Omental fat pad (tissue), 3 donors: ENCODE measurements at regions not wholly inside any gene's neighbourhood (a gene's known extent, or its start where the extent isn't known, plus 50 kb on each side); places are given as distances from the start of the nearest gene placed in this dataset.
A peak's percentile ranks its signal among the peaks of the same experiment; 100 is the strongest.

Experiments used
- ATAC-seq: fragments of 150-250 bp; one replicate; pipeline ENCODE4 v1.9.1; 2016; ENCODE audit warnings: mild to moderate bottlenecking, moderate library complexity; ENCODE audit not compliant: low FRiP score
- DNase-seq: peaks from one replicate; pipeline ENCODE4 v3.0.0-alpha.2; 2019; ENCODE audit warnings: low spot score
- CTCF ChIP-seq, 3 donors: fragments of 450-650 bp; IDR thresholded peaks; one replicate each; pipeline ENCODE4 v1.5.1; 2016 to 2017; ENCODE audit warnings: antibody characterized with exemption in 3 of 3, mild to moderate bottlenecking in 3 of 3, moderate library complexity in 2 of 3

GRCh38 chr1:232452736-232453440, 177.0 kb downstream of the SIPA1L2 start:
- ATAC-seq, result no peak
- DNase-seq, result no peak
- no peak for TF ChIP-seq CTCF (IDR thresholded peaks at IDR 0.05)

- ATAC-seq (no peak), DNase-seq (no peak)
- TF ChIP-seq CTCF (IDR thresholded peaks at IDR 0.05), result no peak
Observed at GRCh38 chr1:232452117-232452516, 177.8 kb downstream of the SIPA1L2 start.

GRCh38 chr1:232451506-232451905, 178.4 kb downstream of the SIPA1L2 start:
- no peak for TF ChIP-seq CTCF (IDR thresholded peaks at IDR 0.05)
- ATAC-seq (no peak), DNase-seq (no peak)

- DNase-seq, result no peak
- ATAC-seq, result no peak
- TF ChIP-seq CTCF (IDR thresholded peaks at IDR 0.05), result no peak
Observed at GRCh38 chr1:232450615-232451014, 179.3 kb downstream of the SIPA1L2 start.

GRCh38 chr1:232447125-232447524, 182.8 kb downstream of the SIPA1L2 start:
- ATAC-seq, result no peak
- no peak for TF ChIP-seq CTCF (IDR thresholded peaks at IDR 0.05)

GRCh38 chr1:232445361-232446106, 184.4 kb downstream of the SIPA1L2 start:
- DNase-seq, result no peak
- peak; percentile 17 for ATAC-seq
- TF ChIP-seq CTCF (IDR thresholded peaks at IDR 0.05), result no peak

More at GRCh38 chr1:232447125-232447524, 182.8 kb downstream of the SIPA1L2 start:
- DNase-seq, result no peak

GRCh38 chr1:232443372-232443771, 186.6 kb downstream of the SIPA1L2 start:
- no peak for ATAC-seq
- DNase-seq, result no peak
- no peak for TF ChIP-seq CTCF (IDR thresholded peaks at IDR 0.05)
